ENCODE measurements at regions not wholly inside any gene's neighbourhood (a gene's known extent, or its start where the extent isn't known, plus 50 kb on each side); places are given as distances from the start of the nearest gene placed in this dataset.
"Not testable (repeated sequence)": the region's sequence is repeated elsewhere in the genome, so short reads cannot be mapped to it uniquely, and the experiment has no call there.

DNA sequence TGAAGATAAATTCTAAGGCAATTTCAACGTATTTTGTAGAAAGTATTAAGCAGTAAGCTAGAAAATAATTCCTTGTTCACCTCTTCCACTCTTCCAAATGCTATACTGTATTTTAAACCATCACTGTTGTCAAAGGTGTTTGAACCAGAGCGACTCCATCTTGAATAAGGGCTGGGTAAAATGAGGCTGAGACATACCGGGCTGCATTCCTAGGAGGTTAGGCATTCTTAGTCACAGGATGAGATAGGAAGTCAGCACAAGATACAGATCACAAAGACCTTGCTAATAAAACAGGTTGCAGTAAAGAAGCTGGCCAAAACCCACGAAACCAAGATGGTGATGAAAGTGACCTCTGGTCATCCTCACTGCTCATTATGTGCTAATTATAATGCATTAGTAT is 1045.7 kb upstream of the FLRT2 start:
- not testable (repeated sequence) for DNase-seq; H3K36me3 ChIP-seq (ENCODE audit: control insufficient read depth in 1 of 2, insufficient read depth in 2 of 2, low read depth in 1 of 2, low read length in 2 of 2); H3K27ac ChIP-seq (ENCODE audit: low read length, poor library complexity, severe bottlenecking); H3K9ac ChIP-seq (ENCODE audit: low read length); H2BK120ac ChIP-seq (ENCODE audit: low read depth, low read length); H3K18ac ChIP-seq (ENCODE audit: low read depth in 1 of 2, low read length in 2 of 2); H3K79me1 ChIP-seq (replicated peaks; ENCODE audit: low read length, poor library complexity, severe bottlenecking); H3K14ac ChIP-seq (ENCODE audit: low read length in 2 of 2); H4K91ac ChIP-seq (ENCODE audit: low read length); H4K8ac ChIP-seq (ENCODE audit: low read length); H2AFZ ChIP-seq (ENCODE audit: low read depth, low read length); H3K23ac ChIP-seq (ENCODE audit: low read length in 2 of 2); H3K27me3 ChIP-seq (ENCODE audit: control insufficient read depth in 1 of 2, insufficient read depth in 1 of 2, low read length in 2 of 2); H2BK12ac ChIP-seq (ENCODE audit: low read length in 2 of 2); H2AK5ac ChIP-seq (ENCODE audit: low read length, severe bottlenecking); H2BK5ac ChIP-seq (ENCODE audit: low read depth, low read length, poor library complexity, severe bottlenecking); H3K4me2 ChIP-seq (ENCODE audit: low read length, poor library complexity, severe bottlenecking); H3K4ac ChIP-seq (ENCODE audit: low read depth in 1 of 2, low read length in 2 of 2); H3K4me3 ChIP-seq (ENCODE audit: insufficient read depth in 1 of 2, low read depth in 1 of 2, low read length in 2 of 2); H3K9me3 ChIP-seq (ENCODE audit: control insufficient read depth, low read length); H2BK15ac ChIP-seq (ENCODE audit: low read depth, poor library complexity, severe bottlenecking); H3K4me1 ChIP-seq (ENCODE audit: control insufficient read depth, insufficient read depth, low read depth, low read length)
- 80% methylated on average over 3 of the region's 4 CpGs for WGBS

DNA sequence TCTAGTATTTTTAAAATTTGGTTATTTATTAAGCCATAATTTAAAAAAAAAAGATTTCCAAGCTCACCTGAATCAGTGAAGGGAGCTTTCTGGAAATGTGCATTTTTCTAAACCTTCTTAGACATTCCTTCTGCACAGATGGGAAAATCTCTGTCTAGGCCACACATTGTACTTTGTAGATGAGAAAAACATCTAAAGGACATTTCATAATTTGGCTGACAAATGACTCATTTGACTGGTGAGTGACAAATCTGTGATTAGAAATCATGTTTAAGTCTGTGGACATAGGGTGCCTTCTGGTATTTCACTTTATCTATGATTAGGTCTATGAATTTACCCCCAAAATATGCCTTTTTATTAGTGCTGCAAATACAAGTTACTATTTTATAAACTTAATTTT is 1044.9 kb upstream of the FLRT2 start:
- H3K18ac ChIP-seq (ENCODE audit: low read depth in 1 of 2, low read length in 2 of 2): no peak overlapping the region
- H3K4ac ChIP-seq (ENCODE audit: low read depth in 1 of 2, low read length in 2 of 2): no peak overlapping the region
- peaks cover 1% of the 10 kb centered on the region for H3K4me1 ChIP-seq (ENCODE audit: control insufficient read depth, insufficient read depth, low read depth, low read length)
- no peak overlapping the region for H3K9ac ChIP-seq (ENCODE audit: low read length)
- H2BK5ac ChIP-seq (ENCODE audit: low read depth, low read length, poor library complexity, severe bottlenecking): no peak overlapping the region
- H3K14ac ChIP-seq (ENCODE audit: low read length in 2 of 2): no peak overlapping the region
- no peak overlapping the region for H2BK120ac ChIP-seq (ENCODE audit: low read depth, low read length)
- H3K9me3 ChIP-seq (ENCODE audit: control insufficient read depth, low read length): no peaks in the 10 kb centered on the region
- H3K79me1 ChIP-seq (replicated peaks; ENCODE audit: low read length, poor library complexity, severe bottlenecking): no peaks in the 10 kb centered on the region
- H4K8ac ChIP-seq (ENCODE audit: low read length): no peak overlapping the region
- DNase-seq: no peak
- H3K23ac ChIP-seq (ENCODE audit: low read length in 2 of 2): no peak overlapping the region
- no peak overlapping the region for H2BK15ac ChIP-seq (ENCODE audit: low read depth, poor library complexity, severe bottlenecking)
- H4K91ac ChIP-seq (ENCODE audit: low read length): no peak overlapping the region
- H2AFZ ChIP-seq (ENCODE audit: low read depth, low read length): no peak overlapping the region
- H2AK5ac ChIP-seq (ENCODE audit: low read length, severe bottlenecking): no peak overlapping the region
- no peaks in the 10 kb centered on the region for H3K36me3 ChIP-seq (ENCODE audit: control insufficient read depth in 1 of 2, insufficient read depth in 2 of 2, low read depth in 1 of 2, low read length in 2 of 2)
- no peak overlapping the region for H3K4me2 ChIP-seq (ENCODE audit: low read length, poor library complexity, severe bottlenecking)
- H2BK12ac ChIP-seq (ENCODE audit: low read length in 2 of 2): no peak overlapping the region
- H3K4me3 ChIP-seq (ENCODE audit: insufficient read depth in 1 of 2, low read depth in 1 of 2, low read length in 2 of 2): no peak overlapping the region
- no peak overlapping the region for H3K27ac ChIP-seq (ENCODE audit: low read length, poor library complexity, severe bottlenecking)
- no peaks in the 10 kb centered on the region for H3K27me3 ChIP-seq (ENCODE audit: control insufficient read depth in 1 of 2, insufficient read depth in 1 of 2, low read length in 2 of 2)

DNA sequence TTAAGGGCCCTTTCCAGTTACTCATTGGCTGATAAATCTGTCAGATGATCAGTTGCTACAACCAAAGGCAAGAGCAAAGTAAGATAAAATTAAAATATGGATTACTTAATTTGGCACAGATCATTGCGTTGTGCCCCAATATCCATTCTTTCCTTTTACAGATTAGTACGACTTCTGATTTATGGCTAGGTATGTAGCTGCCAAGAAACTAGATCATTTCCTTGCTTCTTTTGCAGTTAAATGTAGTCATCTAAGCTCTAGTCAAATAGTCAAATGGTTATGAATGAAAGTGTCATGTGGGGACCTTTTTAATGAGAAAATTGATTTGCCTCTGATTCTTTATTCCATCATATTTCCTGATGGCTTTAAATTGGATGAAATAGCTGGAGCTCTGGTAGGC is 1039.9 kb upstream of the FLRT2 start:
- Histone ChIP-seq H3K18ac (ENCODE audit: low read depth in 1 of 2, low read length in 2 of 2) (no peak overlapping the region), H4K91ac (ENCODE audit: low read length) (no peak overlapping the region), H3K4me1 (ENCODE audit: control insufficient read depth, insufficient read depth, low read depth, low read length) (no peaks in the 10 kb centered on the region), H3K4ac (ENCODE audit: low read depth in 1 of 2, low read length in 2 of 2) (no peak overlapping the region), H3K4me2 (ENCODE audit: low read length, poor library complexity, severe bottlenecking) (no peak overlapping the region), H3K9me3 (ENCODE audit: control insufficient read depth, low read length) (no peaks in the 10 kb centered on the region), H2BK15ac (ENCODE audit: low read depth, poor library complexity, severe bottlenecking) (no peak overlapping the region), H3K14ac (ENCODE audit: low read length in 2 of 2) (no peak overlapping the region), H2BK5ac (ENCODE audit: low read depth, low read length, poor library complexity, severe bottlenecking) (no peak overlapping the region), H4K8ac (ENCODE audit: low read length) (no peak overlapping the region), H2AK5ac (ENCODE audit: low read length, severe bottlenecking) (no peak overlapping the region), H3K23ac (ENCODE audit: low read length in 2 of 2) (no peak overlapping the region), H3K79me1 (replicated peaks; ENCODE audit: low read length, poor library complexity, severe bottlenecking) (no peaks in the 10 kb centered on the region), H2BK12ac (ENCODE audit: low read length in 2 of 2) (no peak overlapping the region), H2BK120ac (ENCODE audit: low read depth, low read length) (no peak overlapping the region), H3K9ac (ENCODE audit: low read length) (no peak overlapping the region), H3K4me3 (ENCODE audit: insufficient read depth in 1 of 2, low read depth in 1 of 2, low read length in 2 of 2) (no peak overlapping the region), H3K36me3 (ENCODE audit: control insufficient read depth in 1 of 2, insufficient read depth in 2 of 2, low read depth in 1 of 2, low read length in 2 of 2) (no peaks in the 10 kb centered on the region), H3K27me3 (ENCODE audit: control insufficient read depth in 1 of 2, insufficient read depth in 1 of 2, low read length in 2 of 2) (no peaks in the 10 kb centered on the region), H2AFZ (ENCODE audit: low read depth, low read length) (no peak overlapping the region), H3K27ac (ENCODE audit: low read length, poor library complexity, severe bottlenecking) (no peak overlapping the region)
- no peak for DNase-seq
- WGBS: 80% methylated on average over 1 of the region's 2 CpGs

DNA sequence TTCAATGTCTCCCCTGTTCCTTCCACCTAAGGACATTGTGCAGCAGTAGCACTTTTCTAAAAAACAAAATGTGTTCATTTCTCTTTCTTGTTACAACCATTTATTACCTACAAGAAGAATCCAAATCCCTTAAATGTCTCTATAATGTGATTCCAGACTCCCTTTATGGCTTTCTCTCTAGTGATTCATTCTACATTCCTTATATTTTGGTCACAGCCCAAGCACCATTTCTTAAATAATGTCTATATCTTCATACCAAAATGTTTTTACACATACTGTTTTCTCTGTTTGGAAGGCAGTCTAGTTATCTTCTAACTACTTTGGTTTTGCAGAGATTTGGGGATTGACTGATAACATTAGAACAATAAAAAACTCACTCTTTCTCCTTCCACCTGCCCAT is 1037.3 kb upstream of the FLRT2 start:
- no peak overlapping the region for H3K4me3 ChIP-seq (ENCODE audit: insufficient read depth in 1 of 2, low read depth in 1 of 2, low read length in 2 of 2)
- no peak overlapping the region for H2BK120ac ChIP-seq (ENCODE audit: low read depth, low read length)
- H3K18ac ChIP-seq (ENCODE audit: low read depth in 1 of 2, low read length in 2 of 2): no peak overlapping the region
- H3K9ac ChIP-seq (ENCODE audit: low read length): no peak overlapping the region
- no peak overlapping the region for H2AK5ac ChIP-seq (ENCODE audit: low read length, severe bottlenecking)
- H2AFZ ChIP-seq (ENCODE audit: low read depth, low read length): no peak overlapping the region
- H3K23ac ChIP-seq (ENCODE audit: low read length in 2 of 2): no peak overlapping the region
- H3K79me1 ChIP-seq (replicated peaks; ENCODE audit: low read length, poor library complexity, severe bottlenecking): no peaks in the 10 kb centered on the region
- H3K27ac ChIP-seq (ENCODE audit: low read length, poor library complexity, severe bottlenecking): no peak overlapping the region
- no peak overlapping the region for H2BK12ac ChIP-seq (ENCODE audit: low read length in 2 of 2)
- no peaks in the 10 kb centered on the region for H3K36me3 ChIP-seq (ENCODE audit: control insufficient read depth in 1 of 2, insufficient read depth in 2 of 2, low read depth in 1 of 2, low read length in 2 of 2)
- no peak overlapping the region for H4K91ac ChIP-seq (ENCODE audit: low read length)
- no peaks in the 10 kb centered on the region for H3K27me3 ChIP-seq (ENCODE audit: control insufficient read depth in 1 of 2, insufficient read depth in 1 of 2, low read length in 2 of 2)
- H3K9me3 ChIP-seq (ENCODE audit: control insufficient read depth, low read length): no peaks in the 10 kb centered on the region
- H4K8ac ChIP-seq (ENCODE audit: low read length): no peak overlapping the region
- no peak overlapping the region for H2BK5ac ChIP-seq (ENCODE audit: low read depth, low read length, poor library complexity, severe bottlenecking)
- no peaks in the 10 kb centered on the region for H3K4me1 ChIP-seq (ENCODE audit: control insufficient read depth, insufficient read depth, low read depth, low read length)
- DNase-seq: no peak
- no peak overlapping the region for H3K14ac ChIP-seq (ENCODE audit: low read length in 2 of 2)
- no peak overlapping the region for H3K4ac ChIP-seq (ENCODE audit: low read depth in 1 of 2, low read length in 2 of 2)
- H3K4me2 ChIP-seq (ENCODE audit: low read length, poor library complexity, severe bottlenecking): no peak overlapping the region
- H2BK15ac ChIP-seq (ENCODE audit: low read depth, poor library complexity, severe bottlenecking): no peak overlapping the region
